Upper lobe of right lung (tissue), 1 donor: ENCODE measurements at regions not wholly inside any gene's neighbourhood (a gene's known extent, or its start where the extent isn't known, plus 50 kb on each side); places are given as distances from the start of the nearest gene placed in this dataset.

ENCODE experiments used
- ATAC-seq: fragments of 200-7000 bp; cut with Tn5 transposase; one replicate; pipeline ENCODE4 v1.9.1; 2020; ENCODE audit warnings: mild to moderate bottlenecking, moderate library complexity
- DNase-seq: peaks from one replicate; pipeline ENCODE4 v3.0.0-alpha.2; 2020
- H3K27ac ChIP-seq: fragments of 200-600 bp; one replicate; pipeline ENCODE4 v1.8.0; 2022
- H3K27me3 ChIP-seq: fragments of 200-600 bp; one replicate; pipeline ENCODE4 v1.8.0; 2022; ENCODE audit warnings: mild to moderate bottlenecking
- H3K36me3 ChIP-seq: fragments of 200-600 bp; one replicate; pipeline ENCODE4 v1.8.0; 2022
- H3K4me1 ChIP-seq: fragments of 200-600 bp; one replicate; pipeline ENCODE4 v1.8.0; 2022
- H3K4me3 ChIP-seq: fragments of 200-600 bp; one replicate; pipeline ENCODE4 v1.8.0; 2022; ENCODE audit warnings: mild to moderate bottlenecking
- H3K9me3 ChIP-seq: fragments of 200-600 bp; one replicate; pipeline ENCODE4 v1.8.0; 2022
- intact Hi-C: fragments of 100-400 bp; cut with DNase I; formaldehyde crosslinking; loops from one replicate; pipeline ENCODE4 v1.11.0; 2022
- TF ChIP-seq, protein P1 (sequence below): fragments of 200-600 bp; IDR thresholded peaks from one replicate; pipeline ENCODE4 v1.8.0; 2022; ENCODE audit warnings: antibody characterized with exemption
- donor health status: DM: no; HTN: yes; CAD: no; lungs with severe emphysema.

GRCh38 chr14:56955745-56956144, 145.5 kb upstream of the OTX2 start:
- Histone ChIP-seq H3K36me3 (no peaks in the 10 kb centered on the region), H3K27ac (no peak overlapping the region), H3K4me1 (no peaks in the 10 kb centered on the region), H3K4me3 (no peak overlapping the region), H3K27me3 (no peaks in the 10 kb centered on the region), H3K9me3 (no peaks in the 10 kb centered on the region)
- intact Hi-C loops = no loop called here
- TF ChIP-seq, protein P1, sequence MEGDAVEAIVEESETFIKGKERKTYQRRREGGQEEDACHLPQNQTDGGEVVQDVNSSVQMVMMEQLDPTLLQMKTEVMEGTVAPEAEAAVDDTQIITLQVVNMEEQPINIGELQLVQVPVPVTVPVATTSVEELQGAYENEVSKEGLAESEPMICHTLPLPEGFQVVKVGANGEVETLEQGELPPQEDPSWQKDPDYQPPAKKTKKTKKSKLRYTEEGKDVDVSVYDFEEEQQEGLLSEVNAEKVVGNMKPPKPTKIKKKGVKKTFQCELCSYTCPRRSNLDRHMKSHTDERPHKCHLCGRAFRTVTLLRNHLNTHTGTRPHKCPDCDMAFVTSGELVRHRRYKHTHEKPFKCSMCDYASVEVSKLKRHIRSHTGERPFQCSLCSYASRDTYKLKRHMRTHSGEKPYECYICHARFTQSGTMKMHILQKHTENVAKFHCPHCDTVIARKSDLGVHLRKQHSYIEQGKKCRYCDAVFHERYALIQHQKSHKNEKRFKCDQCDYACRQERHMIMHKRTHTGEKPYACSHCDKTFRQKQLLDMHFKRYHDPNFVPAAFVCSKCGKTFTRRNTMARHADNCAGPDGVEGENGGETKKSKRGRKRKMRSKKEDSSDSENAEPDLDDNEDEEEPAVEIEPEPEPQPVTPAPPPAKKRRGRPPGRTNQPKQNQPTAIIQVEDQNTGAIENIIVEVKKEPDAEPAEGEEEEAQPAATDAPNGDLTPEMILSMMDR = no peak
- DNase-seq = no peak
- ATAC-seq = no peak

DNA sequence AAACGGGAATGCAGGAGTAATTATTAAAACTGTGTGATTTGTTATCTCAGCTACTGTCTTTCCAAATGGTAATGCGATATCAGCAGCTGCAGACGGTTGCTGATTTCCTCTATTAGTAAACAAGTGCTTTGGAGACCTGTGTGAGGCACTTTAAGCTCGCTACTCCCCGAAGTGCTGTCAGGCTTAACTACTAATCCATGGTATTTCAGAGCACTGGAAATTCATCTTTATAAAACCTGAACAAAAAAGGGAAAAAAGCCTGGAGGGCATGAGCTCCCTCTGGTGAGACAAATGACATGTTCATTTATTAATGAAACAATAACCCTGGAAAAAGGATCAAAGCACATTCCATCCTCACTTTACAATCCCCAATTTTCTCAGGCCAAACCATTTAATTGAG, 143.6 kb upstream of the OTX2 start:
- no peaks in the 10 kb centered on the region for H3K36me3 ChIP-seq
- TF ChIP-seq, protein P1 = no peak
- H3K4me1 ChIP-seq = no peaks in the 10 kb centered on the region
- no peak for ATAC-seq
- no peaks in the 10 kb centered on the region for H3K27me3 ChIP-seq
- no peak overlapping the region for H3K27ac ChIP-seq
- no peak for DNase-seq
- intact Hi-C loops = no loop called here
- H3K4me3 ChIP-seq = no peak overlapping the region
- no peaks in the 10 kb centered on the region for H3K9me3 ChIP-seq

- TF ChIP-seq, protein P1 = no peak
- intact Hi-C loops = no loop called here
- ATAC-seq = no peak
- Histone ChIP-seq H3K4me1 (no peaks in the 10 kb centered on the region), H3K36me3 (no peaks in the 10 kb centered on the region), H3K4me3 (no peak overlapping the region), H3K9me3 (no peaks in the 10 kb centered on the region), H3K27me3 (no peaks in the 10 kb centered on the region), H3K27ac (no peak overlapping the region)
- no peak for DNase-seq
Observed at GRCh38 chr14:56952766-56953473, 142.6 kb upstream of the OTX2 start.

DNA sequence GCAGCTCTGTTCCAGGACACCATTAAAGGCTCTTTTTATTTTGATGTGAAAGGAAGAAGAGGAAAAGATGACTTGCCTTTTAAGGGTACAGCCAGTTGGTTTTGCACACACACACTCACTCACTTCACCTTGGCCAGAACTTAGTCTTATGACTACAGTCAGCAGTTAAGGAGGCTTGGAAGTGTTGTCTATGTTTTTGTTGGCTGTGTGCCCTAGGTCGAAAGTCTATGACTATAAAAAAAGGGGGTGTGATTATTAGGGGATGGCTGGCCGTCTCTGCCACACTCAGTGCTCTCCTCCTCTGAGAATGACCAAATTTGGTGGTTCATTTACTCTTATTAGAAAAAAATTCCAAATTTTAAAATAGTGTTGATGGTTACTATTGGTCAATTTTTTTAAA, 139.5 kb upstream of the OTX2 start:
- no peaks in the 10 kb centered on the region for H3K4me1 ChIP-seq
- no peaks in the 10 kb centered on the region for H3K9me3 ChIP-seq
- TF ChIP-seq, protein P1 = no peak
- intact Hi-C loops = no loop called here
- DNase-seq = no peak
- H3K36me3 ChIP-seq = no peaks in the 10 kb centered on the region
- peak; percentile 57 for ATAC-seq
- no peak overlapping the region for H3K27ac ChIP-seq
- no peaks in the 10 kb centered on the region for H3K27me3 ChIP-seq
- no peak overlapping the region for H3K4me3 ChIP-seq

GRCh38 chr14:56945291-56945690, 135.0 kb upstream of the OTX2 start:
- Histone ChIP-seq H3K9me3 (no peaks in the 10 kb centered on the region), H3K36me3 (no peaks in the 10 kb centered on the region), H3K4me1 (no peaks in the 10 kb centered on the region), H3K27me3 (no peaks in the 10 kb centered on the region), H3K4me3 (no peak overlapping the region), H3K27ac (no peak overlapping the region)
- intact Hi-C loops = no loop called here
- ATAC-seq = no peak
- TF ChIP-seq, protein P1 = no peak
- DNase-seq = no peak

- Histone ChIP-seq H3K27ac (no peak overlapping the region), H3K36me3 (no peaks in the 10 kb centered on the region), H3K9me3 (no peaks in the 10 kb centered on the region), H3K4me3 (no peak overlapping the region), H3K4me1 (no peaks in the 10 kb centered on the region), H3K27me3 (no peaks in the 10 kb centered on the region)
- DNase-seq (no peak), ATAC-seq (no peak)
- intact Hi-C loops = no loop called here
- TF ChIP-seq, protein P1 = no peak
Observed at GRCh38 chr14:56944397-56944796, 134.1 kb upstream of the OTX2 start.
